ENCODE measurements at regions not wholly inside any gene's neighbourhood (a gene's known extent, or its start where the extent isn't known, plus 50 kb on each side); places are given as distances from the start of the nearest gene placed in this dataset.

- 33% methylated on average over 1 of the region's 1 CpG for WGBS (ENCODE audit: missing lambda C conversion rate)
- FAIRE-seq (no peak), DNase-seq (ENCODE audit: low read depth in 1 of 2, low spot score in 1 of 2) (no peak), ATAC-seq (no peak)
- ChIA-PET POLR2A (no interaction called here), CTCF (no interaction called here)
- Histone ChIP-seq H3K4me2 (no peak overlapping the region), H3K4me1 (no peaks in the 10 kb centered on the region), H3K27ac (no peak overlapping the region), H3K4me3 (no peak overlapping the region), H3K9me3 (no peaks in the 10 kb centered on the region; the same call in 2 of the 3 replicates)
- TF ChIP-seq JUNB (IDR thresholded peaks at IDR 0.05): no peak
- TF ChIP-seq GATA3 (IDR thresholded peaks at IDR 0.05; ENCODE audit: borderline replicate concordance): no peak
- TF ChIP-seq HOXA7 (CRISPR knock-in tag; IDR thresholded peaks at IDR 0.05): no peak
- no peak for TF ChIP-seq PBX3 (IDR thresholded peaks at IDR 0.05)
- no peak for TF ChIP-seq SMC3 (IDR thresholded peaks at IDR 0.05)
- TF ChIP-seq RCOR1 (IDR thresholded peaks at IDR 0.05; ENCODE audit: low read depth, low read length): no peak
- no peak for TF ChIP-seq E2F6 (IDR thresholded peaks at IDR 0.05; ENCODE audit: borderline replicate concordance, low read depth)
- no peak for TF ChIP-seq TP53 (CRISPR knock-in tag; IDR thresholded peaks at IDR 0.05)
- no peak for TF ChIP-seq KDM1A (IDR thresholded peaks at IDR 0.05; ENCODE audit: low read depth)
- no peak for TF ChIP-seq USF2 (IDR thresholded peaks at IDR 0.05)
- TF ChIP-seq BCL3 (IDR thresholded peaks at IDR 0.05): no peak
- no peak for TF ChIP-seq REST (IDR thresholded peaks at IDR 0.05)
- TF ChIP-seq ZFP36 (IDR thresholded peaks at IDR 0.05; ENCODE audit: borderline replicate concordance, partially characterized antibody): no peak
- no peak for TF ChIP-seq HDAC2 (IDR thresholded peaks at IDR 0.05)
- no peak for TF ChIP-seq BHLHE40 (IDR thresholded peaks at IDR 0.05; ENCODE audit: low read depth, low read length)
- TF ChIP-seq EP300 (IDR thresholded peaks at IDR 0.05): no peak
- TF ChIP-seq RARB (CRISPR knock-in tag; IDR thresholded peaks at IDR 0.05): no peak
- no peak for TF ChIP-seq HMGXB4 (CRISPR knock-in tag; IDR thresholded peaks at IDR 0.05; ENCODE audit: borderline replicate concordance)
- no peak for TF ChIP-seq ATOH8 (CRISPR knock-in tag; IDR thresholded peaks at IDR 0.05; ENCODE audit: low read depth)
Observed at GRCh38 chr7:124366118-124366517, 333.3 kb upstream of the TMEM229A start.

All from A549 (cell line).